GM21423 (cell line): ENCODE measurements at regions not wholly inside any gene's neighbourhood (a gene's known extent, or its start where the extent isn't known, plus 50 kb on each side); places are given as distances from the start of the nearest gene placed in this dataset.

ENCODE experiments used
- ATAC-seq: cut with Tn5 transposase; IDR thresholded peaks from one replicate; pipeline ENCODE4 v1.9.1; 2021; ENCODE audit warnings: mild to moderate bottlenecking, moderate library complexity; ENCODE audit not compliant: unreplicated experiment

GRCh38 chr9:86545090-86545489 is 190.9 kb upstream of the TUT7 start:
- no peak for ATAC-seq

- no peak for ATAC-seq
Observed at GRCh38 chr9:86541014-86541570, 186.9 kb upstream of the TUT7 start.

GRCh38 chr9:86535406-86535915 is 181.3 kb upstream of the TUT7 start:
- no peak for ATAC-seq

- ATAC-seq, result no peak
Observed at GRCh38 chr9:86534572-86535258, 180.5 kb upstream of the TUT7 start.

- no peak for ATAC-seq
Observed at GRCh38 chr9:86531971-86532640, 177.9 kb upstream of the TUT7 start.

GRCh38 chr9:86531273-86531970 is 177.2 kb upstream of the TUT7 start:
- no peak for ATAC-seq

- ATAC-seq, result no peak
Observed at GRCh38 chr9:86529496-86530275, 175.5 kb upstream of the TUT7 start.

- ATAC-seq, result no peak
Observed at GRCh38 chr9:86526021-86526420, 171.8 kb upstream of the TUT7 start.

GRCh38 chr9:86525182-86525581 is 171.0 kb upstream of the TUT7 start:
- no peak for ATAC-seq

- no peak for ATAC-seq
Observed at GRCh38 chr9:86521977-86522376, 167.8 kb upstream of the TUT7 start.

- ATAC-seq, result no peak
Observed at GRCh38 chr9:86521322-86521721, 167.1 kb upstream of the TUT7 start.

- no peak for ATAC-seq
Observed at GRCh38 chr9:86519066-86519615, 164.9 kb upstream of the TUT7 start.

GRCh38 chr9:86517475-86517874 is 163.3 kb upstream of the TUT7 start:
- no peak for ATAC-seq

GRCh38 chr9:86516564-86516963 is 162.4 kb upstream of the TUT7 start:
- ATAC-seq, result no peak

- no peak for ATAC-seq
Observed at GRCh38 chr9:86515221-86515620, 161.0 kb upstream of the TUT7 start.

- no peak for ATAC-seq
Observed at GRCh38 chr9:86513429-86513828, 159.2 kb upstream of the TUT7 start.

- ATAC-seq, result no peak
Observed at GRCh38 chr9:86512929-86513328, 158.7 kb upstream of the TUT7 start.

- ATAC-seq, result no peak
Observed at GRCh38 chr9:86511614-86512360, 157.6 kb upstream of the TUT7 start.

- no peak for ATAC-seq
Observed at GRCh38 chr9:86508208-86508903, 154.1 kb upstream of the TUT7 start.
